Lower leg skin (tissue), 3 donors: ENCODE measurements at regions not wholly inside any gene's neighbourhood (a gene's known extent, or its start where the extent isn't known, plus 50 kb on each side); places are given as distances from the start of the nearest gene placed in this dataset.

Experiments used
- CTCF ChIP-seq, 3 donors: fragments of 450-650 bp; IDR thresholded peaks; one replicate each; pipeline ENCODE4 v1.5.1; 2016; ENCODE audit warnings: antibody characterized with exemption in 3 of 3, mild to moderate bottlenecking in 3 of 3, moderate library complexity in 2 of 3
- POLR2A ChIP-seq, 2 donors: fragments of 450-650 bp; IDR thresholded peaks; one replicate each; pipeline ENCODE4 v1.6.1; 2016 to 2017; ENCODE audit warnings: antibody characterized with exemption in 2 of 2, mild to moderate bottlenecking in 1 of 2, moderate library complexity in 1 of 2

GRCh38 chr18:41587976-41588375 is 367.1 kb upstream of the PIK3C3 start:
- no peak for TF ChIP-seq CTCF (IDR thresholded peaks at IDR 0.05)
- TF ChIP-seq POLR2A (IDR thresholded peaks at IDR 0.05): no peak
